A172 (cell line): ENCODE measurements at regions not wholly inside any gene's neighbourhood (a gene's known extent, or its start where the extent isn't known, plus 50 kb on each side); places are given as distances from the start of the nearest gene placed in this dataset.

ENCODE experiments used
- DNase-seq: peaks from one replicate; pipeline ENCODE4 v3.0.0-alpha.2; 2015; ENCODE audit warnings: low spot score

DNA sequence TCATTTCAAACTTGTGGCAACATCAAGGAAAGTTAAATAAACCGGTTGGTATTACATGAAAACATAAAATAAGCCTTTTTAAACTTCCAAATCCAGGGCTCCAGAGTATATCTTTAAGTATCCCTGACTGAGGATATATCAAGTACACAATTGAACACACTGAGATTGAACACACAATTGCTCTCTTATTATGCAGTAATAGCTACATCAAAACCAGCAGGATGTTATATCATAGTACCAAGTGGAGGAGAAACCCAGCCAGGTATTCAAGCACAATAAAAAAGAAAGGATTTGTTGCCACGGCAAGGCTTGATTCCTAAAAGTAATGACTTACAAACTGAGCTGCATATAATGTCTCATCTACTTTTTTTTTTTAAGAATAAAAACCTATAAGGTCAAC, 605.8 kb downstream of the SPOCK3 start:
- DNase-seq: no peak

DNA sequence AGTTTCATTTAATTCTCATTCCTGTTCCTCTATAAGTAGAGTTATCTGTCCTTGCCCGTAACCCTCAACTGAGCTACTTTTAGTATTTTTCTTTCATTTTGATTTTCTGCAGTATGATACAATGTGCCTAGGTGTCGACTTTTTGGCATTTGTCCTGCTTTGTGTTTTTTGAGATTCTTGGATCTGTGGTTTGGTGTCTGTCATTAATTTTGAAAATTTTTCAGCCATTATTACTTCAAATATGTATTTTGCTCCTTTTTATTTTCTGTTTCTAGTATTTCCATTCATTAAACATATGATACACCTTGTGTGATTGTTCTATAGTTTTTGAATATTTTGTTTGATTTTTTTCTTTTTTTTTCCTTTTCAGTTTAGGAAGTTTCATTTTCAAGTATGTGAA, 598.9 kb downstream of the SPOCK3 start:
- DNase-seq: no peak

DNA sequence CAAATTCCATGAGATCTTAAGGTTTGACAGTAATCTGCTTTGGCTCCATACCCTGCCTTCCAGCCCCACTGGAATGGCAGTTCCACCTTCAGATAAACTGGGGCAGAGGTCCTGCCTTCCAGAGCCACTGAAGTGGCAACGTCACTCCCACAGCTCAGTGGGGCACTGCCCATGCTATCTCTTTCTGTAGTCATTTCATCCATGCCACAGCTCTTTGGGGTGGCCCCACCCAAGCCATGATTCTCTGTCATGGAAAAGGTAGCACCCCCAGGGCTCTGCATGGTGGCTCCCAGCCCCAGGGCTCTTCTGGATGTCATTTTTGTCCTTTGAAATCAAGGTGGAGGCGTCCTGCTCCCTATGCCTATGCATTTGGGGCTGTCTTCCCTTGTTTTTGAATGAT, 596.5 kb downstream of the SPOCK3 start:
- DNase-seq: no peak

- DNase-seq: no peak
Observed at GRCh38 chr4:166655231-166655630, 579.1 kb downstream of the SPOCK3 start.

DNA sequence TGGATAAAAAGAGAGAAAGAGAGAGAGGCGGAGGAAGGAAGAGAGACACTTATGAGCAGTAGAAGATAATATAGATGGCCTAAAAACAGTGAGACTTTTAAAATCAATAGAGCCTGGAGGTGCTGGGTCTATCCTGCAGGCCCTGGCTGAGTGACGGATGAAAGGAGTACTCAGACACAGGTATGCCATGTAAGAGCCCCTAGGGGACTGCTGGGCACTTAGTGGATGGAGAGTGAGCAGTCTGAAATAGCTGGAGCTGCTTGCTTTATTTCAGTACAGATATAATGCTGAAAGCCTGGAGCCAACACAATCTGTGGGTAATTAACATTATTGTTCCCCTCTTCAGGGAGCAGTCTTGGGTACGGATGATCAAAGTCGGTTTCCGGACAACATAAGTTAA, 578.6 kb downstream of the SPOCK3 start:
- DNase-seq: no peak

GRCh38 chr4:166657261-166657660, 577.0 kb downstream of the SPOCK3 start:
- peak; percentile 53 for DNase-seq

GRCh38 chr4:166658585-166658984, 575.7 kb downstream of the SPOCK3 start:
- DNase-seq: no peak

DNA sequence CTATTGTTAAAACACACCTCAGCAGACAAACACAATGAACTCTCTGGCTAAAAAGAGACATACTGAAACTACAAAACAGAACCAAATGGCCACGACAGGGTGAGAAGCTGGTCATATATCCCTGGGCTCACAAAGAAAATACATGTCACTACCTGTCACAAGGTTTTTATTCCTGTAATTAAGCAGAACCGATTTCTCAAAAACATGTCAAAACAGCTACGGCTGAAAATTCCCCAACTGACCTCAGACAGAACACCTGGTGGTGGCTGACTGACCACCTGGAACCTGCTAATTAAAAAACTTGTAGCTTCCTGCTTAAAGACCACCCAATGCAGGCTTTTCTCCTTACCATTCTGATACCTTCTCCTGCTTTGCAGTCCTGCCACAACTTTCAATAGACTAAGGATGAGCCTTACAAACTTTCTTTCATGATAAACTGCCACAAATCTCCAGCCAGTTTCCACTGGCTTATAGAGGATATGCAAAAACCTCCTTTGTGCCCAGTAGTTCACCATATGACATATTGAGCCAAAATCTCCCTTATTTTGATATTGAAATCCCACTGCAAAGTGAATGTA, 571.9 kb downstream of the SPOCK3 start:
- DNase-seq: no peak

- DNase-seq: no peak
Observed at GRCh38 chr4:166670341-166670740, 564.0 kb downstream of the SPOCK3 start.

DNA sequence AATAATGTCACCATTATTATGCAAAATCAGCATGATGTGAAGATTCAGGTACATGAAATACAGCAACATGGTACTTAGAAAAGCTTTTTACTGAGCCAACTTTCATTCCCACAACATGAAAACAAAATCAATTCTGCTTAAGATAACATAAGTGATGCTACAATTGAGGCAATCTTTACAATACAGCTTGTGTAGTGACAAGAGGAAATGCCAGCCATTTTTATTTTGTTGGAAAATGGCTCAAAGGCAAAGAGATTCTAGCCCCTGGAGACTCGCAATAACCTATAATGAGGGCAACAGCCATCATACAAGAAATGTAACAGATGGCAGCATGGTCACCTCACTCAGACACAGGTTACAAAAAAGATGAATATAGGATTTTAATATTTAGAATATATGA, 560.4 kb downstream of the SPOCK3 start:
- DNase-seq: no peak

- DNase-seq: peak; percentile 82
Observed at GRCh38 chr4:166675411-166675810, 558.9 kb downstream of the SPOCK3 start.

GRCh38 chr4:166680796-166681195, 553.5 kb downstream of the SPOCK3 start:
- no peak for DNase-seq

DNA sequence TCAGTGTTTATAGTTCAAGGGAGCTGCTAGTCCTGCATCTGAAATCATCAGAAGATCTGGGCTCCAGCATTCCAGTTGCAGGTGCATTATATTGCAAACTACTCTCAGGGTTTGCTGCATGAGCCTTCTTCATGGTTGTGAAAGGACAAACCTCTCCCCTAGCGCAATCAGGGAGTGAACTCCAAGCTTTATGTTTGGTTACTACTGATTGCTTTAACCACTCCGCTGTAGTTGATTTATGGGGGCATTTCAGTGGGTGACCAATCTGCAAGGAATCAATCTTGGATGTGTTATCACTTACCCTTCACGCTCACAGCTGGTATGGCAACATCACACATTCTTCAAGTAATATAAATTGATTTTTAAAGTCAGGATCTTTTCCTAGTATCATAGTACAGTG, 552.1 kb downstream of the SPOCK3 start:
- no peak for DNase-seq
